HepG2 (cell line): ENCODE measurements at regions not wholly inside any gene's neighbourhood (a gene's known extent, or its start where the extent isn't known, plus 50 kb on each side); places are given as distances from the start of the nearest gene placed in this dataset.
"Not testable (repeated sequence)": the region's sequence is repeated elsewhere in the genome, so short reads cannot be mapped to it uniquely, and the experiment has no call there.

Experiments used
- ATAC-seq: fragments of 200-7000 bp; cut with Tn5 transposase; 3 replicates; pipeline ENCODE4 v1.9.1; 2020; ENCODE audit warnings: mild to moderate bottlenecking, moderate library complexity
- BruUV-seq: library from RNA; stranded (reverse); fragments of 400-500 nt; replicated peaks from 2 replicates; lab custom pipeline; 2021; lab: Mats Ljungman, UMichigan
- CTCF ChIA-PET: fragments of 300-600 bp; formaldehyde crosslinking; extraction: SDS; loops from one replicate; lab custom pipeline; 2021; ENCODE audit warnings: low total read pairs, inconsistent platforms, low intra/inter-chr PET ratio; lab: Yijun Ruan, JAX
- POLR2A ChIA-PET: fragments of 350-600 bp; sonication (Branson Sonifier 250); formaldehyde crosslinking; loops from one replicate; lab custom pipeline; 2020; ENCODE audit warnings: antibody characterized with exemption, inconsistent platforms; lab: Yijun Ruan, JAX
- DNase-seq: peaks from one replicate; pipeline ENCODE4 v3.0.0-alpha.2; 2015; ENCODE audit warnings: low spot score
- FAIRE-seq: peaks from 3 replicates; lab custom pipeline; 2011; peaks lifted over from hg19 to GRCh38; lab: Jason Lieb, UNC
- H2AFZ ChIP-seq: one replicate; pipeline ENCODE4 v1.6.1; 2011; ENCODE audit warnings: low read length, inconsistent platforms
- H3K27ac ChIP-seq: fragments of 300-600 bp; 3 replicates; pipeline ENCODE4 v1.8.0; 2011; ENCODE audit warnings: mixed run types, mild to moderate bottlenecking, mixed read lengths, low read length, inconsistent platforms; ENCODE audit not compliant: insufficient read depth; ENCODE audit errors: extremely low read length
- H3K27me3 ChIP-seq, 2 experiments: fragments of 200-600 bp in 1 of 2; 2 replicates in 1 of 2; 3 replicates in 1 of 2; pipeline versions ENCODE4 v1.6.0 to v1.8.0; 2011; ENCODE audit warnings: low read length in 2 of 2, mild to moderate bottlenecking in 2 of 2, moderate library complexity in 2 of 2, inconsistent platforms in 1 of 2; ENCODE audit not compliant: insufficient read depth in 2 of 2, control insufficient read depth in 1 of 2
- H3K36me3 ChIP-seq, 2 experiments: fragments of 200-600 bp in 1 of 2; replicated peaks in 1 of 2; 2 replicates in 1 of 2; 3 replicates in 1 of 2; pipeline versions ENCODE4 v1.5.1 to v1.8.0; 2011; ENCODE audit warnings: low read length in 2 of 2, inconsistent platforms in 1 of 2; ENCODE audit not compliant: insufficient read depth in 2 of 2, control insufficient read depth in 1 of 2
- H3K4me1 ChIP-seq: 2 replicates; pipeline ENCODE4 v1.5.1; 2012; ENCODE audit warnings: low read length, inconsistent platforms; ENCODE audit not compliant: insufficient read depth
- H3K4me2 ChIP-seq: 2 replicates; pipeline ENCODE4 v1.6.0; 2011; ENCODE audit warnings: low read depth, low read length, inconsistent platforms
- H3K4me3 ChIP-seq, 3 experiments: fragments of 200-600 bp in 1 of 3; sonication (generic), shearing (Covaris generic) in 1 of 3; replicated peaks in 1 of 3; 2 replicates each; pipeline ENCODE4 v1.5.1; 2011 to 2016; ENCODE audit warnings: low read length in 3 of 3, inconsistent platforms in 2 of 3, low read depth in 2 of 3, mild to moderate bottlenecking in 2 of 3, control low read depth in 1 of 3, mixed read lengths in 1 of 3; ENCODE audit not compliant: insufficient read depth in 1 of 3
- H3K79me2 ChIP-seq: one replicate; pipeline ENCODE4 v1.6.1; 2011; ENCODE audit warnings: low read length, inconsistent platforms; ENCODE audit not compliant: insufficient read depth
- H3K9ac ChIP-seq: 2 replicates; pipeline ENCODE4 v1.6.0; 2011; ENCODE audit warnings: mild to moderate bottlenecking, low read depth, low read length, inconsistent platforms; ENCODE audit not compliant: insufficient read depth
- H3K9me3 ChIP-seq: 2 replicates; pipeline ENCODE4 v1.5.1; 2012; ENCODE audit warnings: mild to moderate bottlenecking, low read length
- H4K20me1 ChIP-seq: 2 replicates; pipeline ENCODE4 v1.6.0; 2011; ENCODE audit warnings: inconsistent platforms, mild to moderate bottlenecking, low read length, moderate library complexity; ENCODE audit not compliant: insufficient read depth
- CBFB ChIP-seq: sonication (generic); formaldehyde crosslinking; IDR thresholded peaks from 2 replicates; pipeline ENCODE4 v1.4.0; 2020; ENCODE audit warnings: missing genetic modification reagents
- IRF9 ChIP-seq: sonication (generic); formaldehyde crosslinking; IDR thresholded peaks from 2 replicates; pipeline ENCODE4 v1.8.0; 2022; ENCODE audit warnings: missing genetic modification reagents, mild to moderate bottlenecking, borderline replicate concordance
- NCOA2 ChIP-seq: sonication (generic); formaldehyde crosslinking; IDR thresholded peaks from 2 replicates; pipeline ENCODE4 v1.8.0; 2022; ENCODE audit warnings: inconsistent platforms
- SALL1 ChIP-seq: sonication (generic); formaldehyde crosslinking; IDR thresholded peaks from 2 replicates; pipeline ENCODE4 v1.8.0; 2022; ENCODE audit warnings: mild to moderate bottlenecking, missing genetic modification reagents
- SNAPC4 ChIP-seq: sonication (generic); formaldehyde crosslinking; IDR thresholded peaks from 2 replicates; pipeline ENCODE4 v1.4.0; 2020; ENCODE audit warnings: mild to moderate bottlenecking, missing genetic modification reagents
- SP4 ChIP-seq: sonication (generic); formaldehyde crosslinking; IDR thresholded peaks from 2 replicates; pipeline ENCODE4 v1.8.1; 2023; ENCODE audit warnings: mild to moderate bottlenecking, missing genetic modification reagents
- WGBS: methylation state at CpG from one replicate; pipeline ENCODE4 v1.1.6; 2017; ENCODE audit warnings: low lambda C conversion rate; 5-methylcytosine and 5-hydroxymethylcytosine counted together
- in situ Hi-C: cut with HindIII; loops from 2 replicates; pipeline ENCODE4 v1.10.0; 2017; ENCODE audit warnings: low pct_unique_long_range_greater_than_20kb; ENCODE audit not compliant: extremely low pct_ligation_motif_present
- intact Hi-C: fragments of 100-400 bp; cut with micrococcal nuclease; formaldehyde crosslinking; loops from one replicate; pipeline ENCODE4 v1.10.0; 2022; ENCODE audit not compliant: unreplicated experiment

GRCh38 chr3:43844757-43845156 is 154.0 kb downstream of the ABHD5 start (continued):
- TF ChIP-seq SNAPC4 (CRISPR knock-in tag) (no peak), NCOA2 (CRISPR knock-in tag) (no peak), CBFB (CRISPR knock-in tag) (no peak), SALL1 (CRISPR knock-in tag) (no peak), SP4 (no peak), IRF9 (CRISPR knock-in tag) (no peak)

GRCh38 chr3:43845553-43845952 is 154.8 kb downstream of the ABHD5 start:
- H3K36me3 ChIP-seq, H4K20me1 ChIP-seq, H3K27ac ChIP-seq, H3K4me2 ChIP-seq, in situ Hi-C loops, FAIRE-seq, intact Hi-C loops, ATAC-seq, BruUV-seq, H2AFZ ChIP-seq, H3K79me2 ChIP-seq, H3K4me1 ChIP-seq, DNase-seq, H3K9me3 ChIP-seq, POLR2A ChIA-PET, H3K27me3 ChIP-seq, H3K4me3 ChIP-seq, H3K9ac ChIP-seq, CTCF ChIA-PET: not testable (repeated sequence)
- WGBS = 3% methylated on average over 1 of the region's 1 CpG
